HT1080 (cell line): ENCODE measurements at regions not wholly inside any gene's neighbourhood (a gene's known extent, or its start where the extent isn't known, plus 50 kb on each side); places are given as distances from the start of the nearest gene placed in this dataset.

Experiments used
- DNase-seq: peaks from one replicate; pipeline ENCODE4 v3.0.0-alpha.2; 2015; ENCODE audit warnings: low read depth

- no peak for DNase-seq
Measured at GRCh38 chr7:118572604-118573003, 348.1 kb downstream of the ANKRD7 start.

- no peak for DNase-seq
Measured at GRCh38 chr7:118573085-118573484, 348.6 kb downstream of the ANKRD7 start.

- DNase-seq, result no peak
Measured at GRCh38 chr7:118575393-118575948, 351.0 kb downstream of the ANKRD7 start.

GRCh38 chr7:118580743-118581382 lies 356.4 kb downstream of the ANKRD7 start:
- no peak for DNase-seq

- DNase-seq, result no peak
Measured at GRCh38 chr7:118583641-118584040, 359.1 kb downstream of the ANKRD7 start.

- no peak for DNase-seq
Measured at GRCh38 chr7:118586248-118586647, 361.7 kb downstream of the ANKRD7 start.

- peak; percentile 40 for DNase-seq
Measured at GRCh38 chr7:118590107-118590506, 365.6 kb downstream of the ANKRD7 start.

- DNase-seq, result no peak
Measured at GRCh38 chr7:118602090-118602489, 377.6 kb downstream of the ANKRD7 start.

- no peak for DNase-seq
Measured at GRCh38 chr7:118606602-118607001, 382.1 kb downstream of the ANKRD7 start.

GRCh38 chr7:118609207-118609606 lies 384.7 kb downstream of the ANKRD7 start:
- no peak for DNase-seq

GRCh38 chr7:118615681-118616080 lies 391.2 kb downstream of the ANKRD7 start:
- DNase-seq, result no peak

- DNase-seq, result no peak
Measured at GRCh38 chr7:118621810-118622360, 397.4 kb downstream of the ANKRD7 start.

GRCh38 chr7:118626739-118627138 lies 402.2 kb downstream of the ANKRD7 start:
- DNase-seq, result peak; percentile 40

GRCh38 chr7:118627467-118627866 lies 403.0 kb downstream of the ANKRD7 start:
- no peak for DNase-seq

- DNase-seq, result no peak
Measured at GRCh38 chr7:118629898-118630438, 405.5 kb downstream of the ANKRD7 start.

- DNase-seq, result no peak
Measured at GRCh38 chr7:118642396-118642795, 417.9 kb downstream of the ANKRD7 start.

- DNase-seq, result no peak
Measured at GRCh38 chr7:118644346-118644745, 419.8 kb downstream of the ANKRD7 start.

- no peak for DNase-seq
Measured at GRCh38 chr7:118648002-118648401, 423.5 kb downstream of the ANKRD7 start.

- DNase-seq, result no peak
Measured at GRCh38 chr7:118657391-118658005, 433.0 kb downstream of the ANKRD7 start.

GRCh38 chr7:118662266-118662665 lies 437.8 kb downstream of the ANKRD7 start:
- no peak for DNase-seq

GRCh38 chr7:118664498-118664897 lies 440.0 kb downstream of the ANKRD7 start:
- no peak for DNase-seq

GRCh38 chr7:118671149-118671548 lies 446.6 kb downstream of the ANKRD7 start:
- no peak for DNase-seq
